KMS-11 (cell line): ENCODE measurements at regions not wholly inside any gene's neighbourhood (a gene's known extent, or its start where the extent isn't known, plus 50 kb on each side); places are given as distances from the start of the nearest gene placed in this dataset.

Source experiments
- H2AFZ ChIP-seq: fragments of 200-600 bp; sonication (generic); 2 replicates; pipeline ENCODE4 v1.6.1; 2016; ENCODE audit warnings: antibody characterized with exemption, mixed run types, low read depth
- H3K27ac ChIP-seq: fragments of 200-600 bp; sonication (generic); 2 replicates; pipeline ENCODE4 v1.6.1; 2016; ENCODE audit warnings: mild to moderate bottlenecking, mixed run types
- H3K27me3 ChIP-seq: fragments of 200-600 bp; sonication (generic); 2 replicates; pipeline ENCODE4 v1.6.1; 2017; ENCODE audit warnings: mild to moderate bottlenecking, low read depth, mixed run types, moderate library complexity; ENCODE audit not compliant: insufficient read depth
- H3K36me3 ChIP-seq: fragments of 200-600 bp; sonication (generic); 2 replicates; pipeline ENCODE4 v1.6.1; 2017; ENCODE audit warnings: mild to moderate bottlenecking, mixed run types; ENCODE audit not compliant: insufficient read depth
- H3K4me1 ChIP-seq: fragments of 200-600 bp; sonication (generic); 2 replicates; pipeline ENCODE4 v1.6.1; 2016; ENCODE audit warnings: mild to moderate bottlenecking, low read depth, mixed run types; ENCODE audit not compliant: poor library complexity, severe bottlenecking
- H3K4me2 ChIP-seq: fragments of 200-600 bp; sonication (generic); 2 replicates; pipeline ENCODE4 v1.7.0; 2016; ENCODE audit warnings: mild to moderate bottlenecking, mixed run types
- H3K4me3 ChIP-seq: fragments of 200-600 bp; sonication (generic); IDR thresholded peaks from 2 replicates; pipeline ENCODE4 v1.6.1; 2017; ENCODE audit warnings: low read depth, low read length, mixed read lengths; ENCODE audit not compliant: insufficient read depth
- H3K79me2 ChIP-seq: fragments of 200-600 bp; sonication (generic); 2 replicates; pipeline ENCODE4 v1.6.1; 2016; ENCODE audit warnings: low read depth, mixed run types; ENCODE audit not compliant: insufficient read depth
- H3K9ac ChIP-seq: fragments of 200-600 bp; sonication (generic); 2 replicates; pipeline ENCODE4 v1.6.1; 2016; ENCODE audit warnings: mild to moderate bottlenecking, mixed run types
- H4K20me1 ChIP-seq: fragments of 200-600 bp; sonication (generic); 2 replicates; pipeline ENCODE4 v1.6.1; 2016; ENCODE audit warnings: mild to moderate bottlenecking, mixed run types; ENCODE audit not compliant: insufficient read depth
- TF ChIP-seq, protein P1 (sequence below): fragments of 200-600 bp; sonication (generic); conservative IDR thresholded peaks from 2 replicates; pipeline ENCODE4 v1.6.1; 2017; ENCODE audit warnings: low read depth, mild to moderate bottlenecking, antibody characterized with exemption, low read length, moderate library complexity, mixed read lengths

DNA sequence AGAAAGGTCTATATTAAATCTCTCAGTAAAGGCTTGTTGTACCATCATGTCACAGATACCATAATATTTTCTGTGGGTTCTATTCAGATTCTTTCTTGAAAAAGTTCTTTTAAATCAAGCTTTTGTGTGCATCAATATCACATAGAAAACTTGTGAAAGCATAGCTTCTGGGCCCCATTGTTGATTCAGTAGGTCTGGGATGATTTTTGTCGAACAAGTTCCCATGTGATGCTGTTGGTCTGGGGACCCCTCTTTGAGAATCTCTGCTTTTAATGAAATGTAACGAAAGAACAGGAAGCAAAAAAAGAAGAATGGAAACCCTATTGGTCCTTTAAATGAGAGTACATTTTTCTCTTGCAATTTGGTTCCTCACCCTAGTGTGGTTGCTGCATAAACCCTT is 597.7 kb upstream of the CITED2 start:
- no peaks in the 10 kb centered on the region for H3K4me1 ChIP-seq
- TF ChIP-seq, protein P1, sequence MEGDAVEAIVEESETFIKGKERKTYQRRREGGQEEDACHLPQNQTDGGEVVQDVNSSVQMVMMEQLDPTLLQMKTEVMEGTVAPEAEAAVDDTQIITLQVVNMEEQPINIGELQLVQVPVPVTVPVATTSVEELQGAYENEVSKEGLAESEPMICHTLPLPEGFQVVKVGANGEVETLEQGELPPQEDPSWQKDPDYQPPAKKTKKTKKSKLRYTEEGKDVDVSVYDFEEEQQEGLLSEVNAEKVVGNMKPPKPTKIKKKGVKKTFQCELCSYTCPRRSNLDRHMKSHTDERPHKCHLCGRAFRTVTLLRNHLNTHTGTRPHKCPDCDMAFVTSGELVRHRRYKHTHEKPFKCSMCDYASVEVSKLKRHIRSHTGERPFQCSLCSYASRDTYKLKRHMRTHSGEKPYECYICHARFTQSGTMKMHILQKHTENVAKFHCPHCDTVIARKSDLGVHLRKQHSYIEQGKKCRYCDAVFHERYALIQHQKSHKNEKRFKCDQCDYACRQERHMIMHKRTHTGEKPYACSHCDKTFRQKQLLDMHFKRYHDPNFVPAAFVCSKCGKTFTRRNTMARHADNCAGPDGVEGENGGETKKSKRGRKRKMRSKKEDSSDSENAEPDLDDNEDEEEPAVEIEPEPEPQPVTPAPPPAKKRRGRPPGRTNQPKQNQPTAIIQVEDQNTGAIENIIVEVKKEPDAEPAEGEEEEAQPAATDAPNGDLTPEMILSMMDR: no peak
- no peak overlapping the region for H3K4me2 ChIP-seq
- no peaks in the 10 kb centered on the region for H4K20me1 ChIP-seq
- no peak overlapping the region for H3K4me3 ChIP-seq
- H2AFZ ChIP-seq: no peak overlapping the region
- no peak overlapping the region for H3K9ac ChIP-seq
- no peak overlapping the region for H3K27ac ChIP-seq
- H3K36me3 ChIP-seq: no peaks in the 10 kb centered on the region
- H3K27me3 ChIP-seq: no peaks in the 10 kb centered on the region
- no peaks in the 10 kb centered on the region for H3K79me2 ChIP-seq

DNA sequence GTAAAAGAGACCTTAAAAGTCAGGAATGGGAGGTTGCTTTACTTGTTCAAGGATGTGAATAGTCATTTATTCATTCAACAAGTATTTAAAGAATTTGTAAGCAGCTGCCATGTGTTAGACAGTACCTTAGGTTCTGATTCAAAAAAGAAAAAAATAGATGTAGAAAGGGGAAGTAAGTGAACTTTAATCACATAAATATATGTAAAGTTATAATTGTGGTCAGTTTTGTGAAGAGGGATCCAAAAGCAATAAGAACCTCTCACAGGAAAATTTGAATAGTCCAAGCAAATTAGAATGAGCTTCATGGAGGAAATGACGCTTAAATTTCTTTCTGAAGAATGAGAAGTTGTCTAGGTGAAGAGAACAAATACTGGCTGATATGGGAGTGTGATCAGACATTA is 596.1 kb upstream of the CITED2 start:
- H3K79me2 ChIP-seq: no peaks in the 10 kb centered on the region
- no peak overlapping the region for H3K27ac ChIP-seq
- H3K4me2 ChIP-seq: no peak overlapping the region
- no peak overlapping the region for H3K9ac ChIP-seq
- no peak overlapping the region for H2AFZ ChIP-seq
- no peak overlapping the region for H3K4me3 ChIP-seq
- no peaks in the 10 kb centered on the region for H3K4me1 ChIP-seq
- H4K20me1 ChIP-seq: no peaks in the 10 kb centered on the region
- H3K36me3 ChIP-seq: no peaks in the 10 kb centered on the region
- TF ChIP-seq, protein P1: no peak
- H3K27me3 ChIP-seq: no peaks in the 10 kb centered on the region

DNA sequence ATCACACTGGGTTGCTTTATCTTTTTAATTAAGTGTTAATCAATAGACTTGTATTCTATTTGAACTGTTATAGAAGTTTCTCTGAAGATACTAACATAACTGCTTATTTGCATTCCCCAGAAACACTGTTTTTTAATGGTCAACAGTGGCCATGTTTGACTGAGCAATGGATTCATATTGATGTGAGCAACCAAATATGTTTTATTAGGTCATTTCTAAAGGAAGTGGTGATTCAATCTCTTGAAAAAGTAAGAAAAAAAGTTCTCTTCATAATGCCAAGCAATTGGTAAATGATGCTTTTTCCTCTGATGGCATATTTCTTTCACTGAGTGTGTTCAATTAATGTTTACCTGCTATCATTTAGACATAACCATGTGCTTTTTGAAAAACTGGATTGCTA is 593.0 kb upstream of the CITED2 start:
- no peak overlapping the region for H3K9ac ChIP-seq
- no peaks in the 10 kb centered on the region for H4K20me1 ChIP-seq
- no peak overlapping the region for H3K4me2 ChIP-seq
- H3K4me3 ChIP-seq: no peak overlapping the region
- no peaks in the 10 kb centered on the region for H3K4me1 ChIP-seq
- no peaks in the 10 kb centered on the region for H3K36me3 ChIP-seq
- H3K27ac ChIP-seq: no peak overlapping the region
- TF ChIP-seq, protein P1: no peak
- no peaks in the 10 kb centered on the region for H3K79me2 ChIP-seq
- H3K27me3 ChIP-seq: no peaks in the 10 kb centered on the region
- no peak overlapping the region for H2AFZ ChIP-seq

DNA sequence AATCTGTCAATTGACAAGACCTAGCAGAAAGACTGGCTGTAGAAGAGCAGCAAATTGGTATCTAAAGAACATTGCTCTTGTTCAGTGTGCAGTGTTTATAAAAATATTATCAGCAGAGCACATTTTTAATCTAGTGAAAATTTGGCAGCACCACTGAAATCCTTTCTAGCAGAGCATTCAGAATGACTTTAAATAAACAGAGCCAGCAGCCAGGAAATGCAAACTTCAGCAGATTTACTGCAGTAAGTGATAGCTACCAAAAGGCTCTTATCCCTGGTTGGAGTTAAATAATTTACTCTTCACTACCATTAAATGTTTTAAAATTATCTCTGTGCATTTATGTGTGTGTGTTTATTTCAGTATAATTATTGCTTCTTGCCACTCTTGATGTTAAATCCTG is 590.9 kb upstream of the CITED2 start:
- Histone ChIP-seq H3K4me3 (no peak overlapping the region), H2AFZ (no peak overlapping the region), H3K9ac (no peak overlapping the region), H3K79me2 (no peaks in the 10 kb centered on the region), H3K4me1 (no peaks in the 10 kb centered on the region), H4K20me1 (no peaks in the 10 kb centered on the region), H3K4me2 (no peak overlapping the region), H3K27me3 (no peaks in the 10 kb centered on the region), H3K36me3 (no peaks in the 10 kb centered on the region), H3K27ac (no peak overlapping the region)
- TF ChIP-seq, protein P1: no peak

DNA sequence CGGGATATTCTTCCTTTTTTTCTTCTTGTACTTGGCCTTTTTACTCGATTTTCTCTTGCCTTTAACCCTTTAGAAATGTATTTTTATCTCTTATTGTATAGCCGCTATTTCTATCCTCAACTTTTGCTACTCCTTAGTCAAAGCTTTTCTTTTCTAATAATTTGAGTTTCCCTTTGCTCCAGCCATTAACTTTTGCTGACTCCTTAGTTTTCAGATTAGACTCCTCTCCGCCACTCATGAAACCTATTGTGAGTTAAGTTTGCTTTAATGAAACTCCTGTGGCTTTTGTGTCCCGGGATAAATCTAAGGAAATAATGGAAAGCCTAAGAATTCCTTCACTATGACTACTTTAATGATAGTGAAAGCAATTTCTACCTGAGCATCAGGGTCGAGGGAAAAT is 590.3 kb upstream of the CITED2 start:
- H3K79me2 ChIP-seq: no peaks in the 10 kb centered on the region

More for the DNA sequence above, 590.3 kb upstream of the CITED2 start:
- Histone ChIP-seq H3K4me3 (no peak overlapping the region), H4K20me1 (no peaks in the 10 kb centered on the region), H3K9ac (no peak overlapping the region), H2AFZ (no peak overlapping the region), H3K36me3 (no peaks in the 10 kb centered on the region), H3K27ac (no peak overlapping the region), H3K4me2 (no peak overlapping the region), H3K4me1 (no peaks in the 10 kb centered on the region), H3K27me3 (no peaks in the 10 kb centered on the region)
- TF ChIP-seq, protein P1: no peak
